Lower leg skin (tissue), 4 donors: ENCODE measurements at regions not wholly inside any gene's neighbourhood (a gene's known extent, or its start where the extent isn't known, plus 50 kb on each side); places are given as distances from the start of the nearest gene placed in this dataset.
A peak's percentile ranks its signal among the peaks of the same experiment; 100 is the strongest.

Experiments
- DNase-seq, 2 donors: peaks; one replicate each; pipeline ENCODE4 v3.0.0-alpha.2; 2019; ENCODE audit warnings: low spot score in 2 of 2
- H3K4me3 ChIP-seq: fragments of 200-600 bp; sonication (generic); 2 replicates; pipeline ENCODE4 v1.5.1; 2017; ENCODE audit warnings: mild to moderate bottlenecking, low read depth; ENCODE audit not compliant: poor library complexity, severe bottlenecking
- CTCF ChIP-seq, 3 donors: fragments of 450-650 bp; IDR thresholded peaks; one replicate each; pipeline ENCODE4 v1.5.1; 2016; ENCODE audit warnings: antibody characterized with exemption in 3 of 3, mild to moderate bottlenecking in 3 of 3, moderate library complexity in 2 of 3
- POLR2A ChIP-seq, 2 donors: fragments of 450-650 bp; IDR thresholded peaks; one replicate each; pipeline ENCODE4 v1.6.1; 2016 to 2017; ENCODE audit warnings: antibody characterized with exemption in 2 of 2, mild to moderate bottlenecking in 1 of 2, moderate library complexity in 1 of 2
- WGBS, 2 donors: methylation state at CpG; one replicate each; pipeline ENCODE4 v1.1.5; 2018; 5-methylcytosine and 5-hydroxymethylcytosine counted together
- intact Hi-C: fragments of 100-400 bp; cut with DNase I; formaldehyde crosslinking; loops from one replicate; pipeline ENCODE4 v1.15.0; 2023; ENCODE audit warnings: low total_unique reads

GRCh38 chr2:788227-789032, 111.2 kb upstream of the TMEM18 start:
- intact Hi-C loops = no loop called here
- TF ChIP-seq CTCF (IDR thresholded peaks at IDR 0.05) = no peak
- TF ChIP-seq POLR2A (IDR thresholded peaks at IDR 0.05) = no peak
- peak in 1 of 2 donors; percentile 56 for DNase-seq
- 92% methylated on average over 17 of the region's 17 CpGs for WGBS, 2 donors
- H3K4me3 ChIP-seq = no peak overlapping the region

- intact Hi-C loops = no loop called here
- TF ChIP-seq POLR2A (IDR thresholded peaks at IDR 0.05) (no peak), CTCF (IDR thresholded peaks at IDR 0.05) (no peak)
- no peak for DNase-seq
These were observed 107.5 kb upstream of the TMEM18 start for GRCh38 chr2:784753-785152.

GRCh38 chr2:780581-780980, 103.4 kb upstream of the TMEM18 start:
- intact Hi-C loops = no loop called here
- 93 to 94% methylated on average over 8 of the region's 8 CpGs for WGBS, 2 donors
- TF ChIP-seq CTCF (IDR thresholded peaks at IDR 0.05) = no peak
- H3K4me3 ChIP-seq = no peak overlapping the region
- DNase-seq = no peak

More at GRCh38 chr2:784753-785152, 107.5 kb upstream of the TMEM18 start:
- no peak overlapping the region for H3K4me3 ChIP-seq

GRCh38 chr2:780002-780401, 102.8 kb upstream of the TMEM18 start:
- H3K4me3 ChIP-seq = no peak overlapping the region
- intact Hi-C loops = no loop called here
- TF ChIP-seq POLR2A (IDR thresholded peaks at IDR 0.05) (no peak), CTCF (IDR thresholded peaks at IDR 0.05) (no peak)
- DNase-seq = no peak
- 85% methylated on average over 9 of the region's 9 CpGs for WGBS, 2 donors

GRCh38 chr2:778731-779350, 101.6 kb upstream of the TMEM18 start:
- DNase-seq = no peak
- WGBS, 2 donors = 60 to 61% methylated on average over 17 of the region's 17 CpGs
- TF ChIP-seq CTCF (IDR thresholded peaks at IDR 0.05) = no peak
- TF ChIP-seq POLR2A (IDR thresholded peaks at IDR 0.05) = no peak
- intact Hi-C loops = no loop called here
- no peak overlapping the region for H3K4me3 ChIP-seq
